HepG2 (cell line): ENCODE measurements at regions not wholly inside any gene's neighbourhood (a gene's known extent, or its start where the extent isn't known, plus 50 kb on each side); places are given as distances from the start of the nearest gene placed in this dataset.
A peak's percentile ranks its signal among the peaks of the same experiment; 100 is the strongest.

Source experiments
- ATAC-seq: fragments of 200-7000 bp; cut with Tn5 transposase; 3 replicates; pipeline ENCODE4 v1.9.1; 2020; ENCODE audit warnings: mild to moderate bottlenecking, moderate library complexity
- BruUV-seq: library from RNA; stranded (reverse); fragments of 400-500 nt; replicated peaks from 2 replicates; lab custom pipeline; 2021; lab: Mats Ljungman, UMichigan
- CTCF ChIA-PET: fragments of 300-600 bp; formaldehyde crosslinking; extraction: SDS; loops from one replicate; lab custom pipeline; 2021; ENCODE audit warnings: low total read pairs, inconsistent platforms, low intra/inter-chr PET ratio; lab: Yijun Ruan, JAX
- POLR2A ChIA-PET: fragments of 350-600 bp; sonication (Branson Sonifier 250); formaldehyde crosslinking; loops from one replicate; lab custom pipeline; 2020; ENCODE audit warnings: antibody characterized with exemption, inconsistent platforms; lab: Yijun Ruan, JAX
- DNase-seq: peaks from one replicate; pipeline ENCODE4 v3.0.0-alpha.2; 2015; ENCODE audit warnings: low spot score
- FAIRE-seq: peaks from 3 replicates; lab custom pipeline; 2011; peaks lifted over from hg19 to GRCh38; lab: Jason Lieb, UNC
- H2AFZ ChIP-seq: one replicate; pipeline ENCODE4 v1.6.1; 2011; ENCODE audit warnings: low read length, inconsistent platforms
- H3K27ac ChIP-seq: fragments of 300-600 bp; 3 replicates; pipeline ENCODE4 v1.8.0; 2011; ENCODE audit warnings: mixed run types, mild to moderate bottlenecking, mixed read lengths, low read length, inconsistent platforms; ENCODE audit not compliant: insufficient read depth; ENCODE audit errors: extremely low read length
- H3K27me3 ChIP-seq, 2 experiments: fragments of 200-600 bp in 1 of 2; 2 replicates in 1 of 2; 3 replicates in 1 of 2; pipeline versions ENCODE4 v1.6.0 to v1.8.0; 2011; ENCODE audit warnings: low read length in 2 of 2, mild to moderate bottlenecking in 2 of 2, moderate library complexity in 2 of 2, inconsistent platforms in 1 of 2; ENCODE audit not compliant: insufficient read depth in 2 of 2, control insufficient read depth in 1 of 2
- H3K36me3 ChIP-seq, 2 experiments: fragments of 200-600 bp in 1 of 2; replicated peaks in 1 of 2; 2 replicates in 1 of 2; 3 replicates in 1 of 2; pipeline versions ENCODE4 v1.5.1 to v1.8.0; 2011; ENCODE audit warnings: low read length in 2 of 2, inconsistent platforms in 1 of 2; ENCODE audit not compliant: insufficient read depth in 2 of 2, control insufficient read depth in 1 of 2
- H3K4me1 ChIP-seq: 2 replicates; pipeline ENCODE4 v1.5.1; 2012; ENCODE audit warnings: low read length, inconsistent platforms; ENCODE audit not compliant: insufficient read depth
- H3K4me2 ChIP-seq: 2 replicates; pipeline ENCODE4 v1.6.0; 2011; ENCODE audit warnings: low read depth, low read length, inconsistent platforms
- H3K4me3 ChIP-seq, 3 experiments: fragments of 200-600 bp in 1 of 3; sonication (generic), shearing (Covaris generic) in 1 of 3; replicated peaks in 1 of 3; 2 replicates each; pipeline ENCODE4 v1.5.1; 2011 to 2016; ENCODE audit warnings: low read length in 3 of 3, inconsistent platforms in 2 of 3, low read depth in 2 of 3, mild to moderate bottlenecking in 2 of 3, control low read depth in 1 of 3, mixed read lengths in 1 of 3; ENCODE audit not compliant: insufficient read depth in 1 of 3
- H3K79me2 ChIP-seq: one replicate; pipeline ENCODE4 v1.6.1; 2011; ENCODE audit warnings: low read length, inconsistent platforms; ENCODE audit not compliant: insufficient read depth
- H3K9ac ChIP-seq: 2 replicates; pipeline ENCODE4 v1.6.0; 2011; ENCODE audit warnings: mild to moderate bottlenecking, low read depth, low read length, inconsistent platforms; ENCODE audit not compliant: insufficient read depth
- H3K9me3 ChIP-seq: 2 replicates; pipeline ENCODE4 v1.5.1; 2012; ENCODE audit warnings: mild to moderate bottlenecking, low read length
- H4K20me1 ChIP-seq: 2 replicates; pipeline ENCODE4 v1.6.0; 2011; ENCODE audit warnings: inconsistent platforms, mild to moderate bottlenecking, low read length, moderate library complexity; ENCODE audit not compliant: insufficient read depth
- BCL6 ChIP-seq: IDR thresholded peaks from 2 replicates; pipeline ENCODE4 v1.6.1; 2016; ENCODE audit warnings: missing genetic modification reagents, missing compliant biosample characterization
- ETV5 ChIP-seq: IDR thresholded peaks from 2 replicates; pipeline ENCODE4 v1.6.1; 2018; ENCODE audit warnings: missing biosample characterization, missing genetic modification reagents, inconsistent platforms, borderline replicate concordance
- HNRNPLL ChIP-seq: fragments of 200-400 bp; formaldehyde crosslinking; IDR thresholded peaks from 2 replicates; pipeline ENCODE4 v1.6.1; 2017; ENCODE audit warnings: mild to moderate bottlenecking, low read depth, low read length; ENCODE audit not compliant: poor library complexity, severe bottlenecking
- HOXA5 ChIP-seq: sonication (generic); formaldehyde crosslinking; IDR thresholded peaks from 2 replicates; pipeline ENCODE4 v1.4.0; 2020; ENCODE audit warnings: missing genetic modification reagents
- MEIS2 ChIP-seq: sonication (generic); formaldehyde crosslinking; IDR thresholded peaks from 2 replicates; pipeline ENCODE4 v1.9.0; 2021; ENCODE audit warnings: mild to moderate bottlenecking, missing genetic modification reagents
- MXI1 ChIP-seq: IDR thresholded peaks from 3 replicates; pipeline ENCODE4 v1.6.1; 2012; ENCODE audit warnings: low read depth, low read length, inconsistent platforms, borderline replicate concordance
- RELA ChIP-seq: sonication (generic); formaldehyde crosslinking; IDR thresholded peaks from 2 replicates; pipeline ENCODE4 v1.4.0; 2020; ENCODE audit warnings: missing genetic modification reagents
- SOX13 ChIP-seq, 3 experiments: fragments of 450-650 bp in 1 of 3; sonication (generic) in 1 of 3; formaldehyde crosslinking in 1 of 3; IDR thresholded peaks in 2 of 3; conservative IDR thresholded peaks in 1 of 3; 2 replicates each; pipeline versions ENCODE4 v1.5.0 to v1.6.1; 2016 to 2020; ENCODE audit warnings: antibody characterized with exemption in 1 of 3, mild to moderate bottlenecking in 1 of 3, missing compliant biosample characterization in 1 of 3, missing genetic modification reagents in 1 of 3, moderate library complexity in 1 of 3
- SOX5 ChIP-seq: IDR thresholded peaks from 2 replicates; pipeline ENCODE4 v1.6.1; 2016; ENCODE audit warnings: borderline replicate concordance
- SPEN ChIP-seq: sonication (generic); formaldehyde crosslinking; IDR thresholded peaks from 2 replicates; pipeline ENCODE4 v1.5.1; 2020; ENCODE audit warnings: low read depth, mild to moderate bottlenecking, missing genetic modification reagents
- TBL1XR1 ChIP-seq: fragments of 150-350 bp; IDR thresholded peaks from 2 replicates; pipeline ENCODE4 v1.6.1; 2014; ENCODE audit warnings: borderline replicate concordance, low read length; ENCODE audit not compliant: partially characterized antibody
- ZNF292 ChIP-seq: sonication (generic); formaldehyde crosslinking; IDR thresholded peaks from 2 replicates; pipeline ENCODE4 v1.8.1; 2022; ENCODE audit warnings: mild to moderate bottlenecking, low read depth, missing genetic modification reagents, borderline replicate concordance
- ZNF354B ChIP-seq: sonication (generic); formaldehyde crosslinking; IDR thresholded peaks from 2 replicates; pipeline ENCODE4 v1.8.0; 2022; ENCODE audit warnings: mild to moderate bottlenecking, missing genetic modification reagents
- ZNF547 ChIP-seq: sonication (generic); formaldehyde crosslinking; IDR thresholded peaks from 2 replicates; pipeline ENCODE4 v1.5.1; 2020; ENCODE audit warnings: mild to moderate bottlenecking, missing genetic modification reagents
- WGBS: methylation state at CpG from one replicate; pipeline ENCODE4 v1.1.6; 2017; ENCODE audit warnings: low lambda C conversion rate; 5-methylcytosine and 5-hydroxymethylcytosine counted together
- in situ Hi-C: cut with HindIII; loops from 2 replicates; pipeline ENCODE4 v1.10.0; 2017; ENCODE audit warnings: low pct_unique_long_range_greater_than_20kb; ENCODE audit not compliant: extremely low pct_ligation_motif_present
- intact Hi-C: fragments of 100-400 bp; cut with micrococcal nuclease; formaldehyde crosslinking; loops from one replicate; pipeline ENCODE4 v1.10.0; 2022; ENCODE audit not compliant: unreplicated experiment
- TF ChIP-seq, protein P1 (sequence below): IDR thresholded peaks from 2 replicates; pipeline ENCODE4 v1.6.1; 2016; ENCODE audit warnings: low read depth, borderline replicate concordance
- TF ChIP-seq, protein P2 (sequence below): sonication (generic); formaldehyde crosslinking; IDR thresholded peaks from 2 replicates; pipeline ENCODE4 v1.4.0; 2020; ENCODE audit warnings: mild to moderate bottlenecking, missing genetic modification reagents
- TF ChIP-seq, protein P3 (sequence below): sonication (generic); formaldehyde crosslinking; IDR thresholded peaks from 2 replicates; pipeline ENCODE4 v1.8.0; 2022; ENCODE audit warnings: missing genetic modification reagents, mild to moderate bottlenecking, inconsistent platforms, borderline replicate concordance
- TF ChIP-seq, protein P4 (sequence below): sonication (generic); formaldehyde crosslinking; IDR thresholded peaks from 2 replicates; pipeline ENCODE4; 2020; ENCODE audit warnings: missing genetic modification reagents, mild to moderate bottlenecking, borderline replicate concordance

DNA sequence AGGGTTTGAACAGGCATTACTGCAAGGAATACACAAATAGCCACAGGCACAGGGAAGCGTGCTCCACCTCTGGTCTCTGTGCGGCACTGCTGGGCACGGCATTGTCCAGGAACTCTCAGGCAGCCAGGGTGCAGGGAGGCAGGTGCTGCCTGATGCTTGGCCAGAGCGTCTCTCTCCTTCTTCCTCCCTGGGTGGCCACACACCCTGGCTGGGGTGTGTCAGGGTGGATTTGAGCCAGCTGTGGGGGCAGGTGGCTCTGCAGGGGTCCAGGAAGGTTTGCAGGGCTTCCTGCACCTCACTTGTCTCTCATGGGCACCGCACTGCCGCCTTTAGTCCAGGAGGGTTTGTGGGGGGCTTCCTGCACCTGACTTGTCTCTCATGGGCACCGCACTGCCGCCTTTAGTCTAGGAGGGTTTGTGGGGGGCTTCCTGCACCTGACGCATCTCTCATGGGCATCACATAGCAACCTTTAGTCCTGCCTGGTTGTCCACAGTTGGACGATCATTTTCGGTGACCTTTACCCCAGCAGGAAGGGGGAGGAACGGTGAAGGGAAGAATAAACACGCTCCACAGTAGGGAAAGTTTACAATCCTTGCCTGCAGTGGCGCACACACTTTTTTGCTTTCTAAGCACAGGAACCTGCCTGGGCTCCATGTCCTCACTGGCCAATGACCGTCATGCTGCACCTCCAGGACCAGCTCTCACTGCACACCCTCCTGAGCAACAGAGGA lies 332.9 kb downstream of the EIPR1 start:
- H3K4me2 ChIP-seq = peak overlapping the region; percentile 46
- H3K9ac ChIP-seq = no peak overlapping the region
- ATAC-seq (peak; percentile 88), DNase-seq (peak; percentile 58), FAIRE-seq (peak; percentile 98)
- CTCF ChIA-PET = no interaction called here
- no peaks in the 10 kb centered on the region for H3K79me2 ChIP-seq
- H3K36me3 ChIP-seq = no peaks in the 10 kb centered on the region
- in situ Hi-C loops = no loop called here
- H4K20me1 ChIP-seq = no peaks in the 10 kb centered on the region
- POLR2A ChIA-PET = no interaction called here
- BruUV-seq = no TSS peak
- 0 out of 6 replicates have a peak overlapping the region, but pooled peaks of 1 of the 3 experiments have one; percentile 4 for H3K4me3 ChIP-seq
- intact Hi-C loops = no loop called here
- peaks cover 3 to 30% of the 10 kb centered on the region in 2 experiments; a peak in 4 of 5 replicates for H3K27me3 ChIP-seq
- H2AFZ ChIP-seq = no peak overlapping the region
- peaks cover 24% of the 10 kb centered on the region for H3K4me1 ChIP-seq
- no peaks in the 10 kb centered on the region for H3K9me3 ChIP-seq
- 21% methylated on average over 13 of the region's 15 CpGs for WGBS
- H3K27ac ChIP-seq = no peak overlapping the region
- peak; percentile 99 for TF ChIP-seq BCL6
- TF ChIP-seq HOXA5 = no peak
- TF ChIP-seq ZNF292 = peak; percentile 75; the same call in 1 of the 2 replicates
- TF ChIP-seq HNRNPLL = peak; percentile 22
- TF ChIP-seq, protein P1, sequence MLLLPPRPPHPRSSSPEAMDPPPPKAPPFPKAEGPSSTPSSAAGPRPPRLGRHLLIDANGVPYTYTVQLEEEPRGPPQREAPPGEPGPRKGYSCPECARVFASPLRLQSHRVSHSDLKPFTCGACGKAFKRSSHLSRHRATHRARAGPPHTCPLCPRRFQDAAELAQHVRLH (CRISPR knock-in tag) = peak; percentile 83; the same call in 1 of the 2 replicates
- TF ChIP-seq ETV5 (CRISPR knock-in tag) = peak; percentile 64; the same call in 1 of the 2 replicates
- no peak for TF ChIP-seq ZNF547 (CRISPR knock-in tag)
- TF ChIP-seq, protein P2, sequence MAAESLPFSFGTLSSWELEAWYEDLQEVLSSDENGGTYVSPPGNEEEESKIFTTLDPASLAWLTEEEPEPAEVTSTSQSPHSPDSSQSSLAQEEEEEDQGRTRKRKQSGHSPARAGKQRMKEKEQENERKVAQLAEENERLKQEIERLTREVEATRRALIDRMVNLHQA (CRISPR knock-in tag) = no peak
- 0 out of 2 replicates have a peak, but pooled peaks have one; percentile 21 for TF ChIP-seq SOX5 (CRISPR knock-in tag)
- TF ChIP-seq MEIS2 (CRISPR knock-in tag) = 0 out of 2 replicates have a peak, but pooled peaks have one; percentile 29
- TF ChIP-seq, protein P3, sequence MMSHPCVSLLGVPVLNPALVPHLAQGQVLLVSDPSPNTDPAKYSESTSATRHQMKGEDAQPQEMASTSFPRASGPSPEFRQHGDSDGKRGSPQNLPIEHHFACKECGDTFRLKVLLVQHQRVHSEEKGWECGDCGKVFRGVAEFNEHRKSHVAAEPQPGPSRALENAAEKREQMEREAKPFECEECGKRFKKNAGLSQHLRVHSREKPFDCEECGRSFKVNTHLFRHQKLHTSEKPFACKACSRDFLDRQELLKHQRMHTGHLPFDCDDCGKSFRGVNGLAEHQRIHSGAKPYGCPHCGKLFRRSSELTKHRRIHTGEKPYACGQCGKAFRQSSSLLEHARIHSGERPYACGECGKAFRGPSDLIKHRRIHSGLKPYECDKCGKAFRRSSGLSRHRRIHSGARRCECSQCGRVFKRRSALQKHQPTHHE (CRISPR knock-in tag) = no peak
- TF ChIP-seq SOX13 (IDR thresholded peaks at IDR 0.05) = no peak
- peak in 1 of 2 experiments; percentile 32; a peak in 1 of 4 replicates for TF ChIP-seq SOX13 (CRISPR knock-in tag; conservative IDR thresholded peaks at IDR 0.05 in 1 of 2, IDR thresholded peaks at IDR 0.05 in 1 of 2)
- TF ChIP-seq RELA = no peak
- TF ChIP-seq SPEN (CRISPR knock-in tag) = peak; percentile 17; the same call in 1 of the 2 replicates
- TF ChIP-seq MXI1 = peak; percentile 15; the same call in 1 of the 3 replicates
- peak; percentile 29 for TF ChIP-seq TBL1XR1
- TF ChIP-seq ZNF354B (CRISPR knock-in tag) = 0 out of 2 replicates have a peak, but pooled peaks have one; percentile 28
- TF ChIP-seq, protein P4, sequence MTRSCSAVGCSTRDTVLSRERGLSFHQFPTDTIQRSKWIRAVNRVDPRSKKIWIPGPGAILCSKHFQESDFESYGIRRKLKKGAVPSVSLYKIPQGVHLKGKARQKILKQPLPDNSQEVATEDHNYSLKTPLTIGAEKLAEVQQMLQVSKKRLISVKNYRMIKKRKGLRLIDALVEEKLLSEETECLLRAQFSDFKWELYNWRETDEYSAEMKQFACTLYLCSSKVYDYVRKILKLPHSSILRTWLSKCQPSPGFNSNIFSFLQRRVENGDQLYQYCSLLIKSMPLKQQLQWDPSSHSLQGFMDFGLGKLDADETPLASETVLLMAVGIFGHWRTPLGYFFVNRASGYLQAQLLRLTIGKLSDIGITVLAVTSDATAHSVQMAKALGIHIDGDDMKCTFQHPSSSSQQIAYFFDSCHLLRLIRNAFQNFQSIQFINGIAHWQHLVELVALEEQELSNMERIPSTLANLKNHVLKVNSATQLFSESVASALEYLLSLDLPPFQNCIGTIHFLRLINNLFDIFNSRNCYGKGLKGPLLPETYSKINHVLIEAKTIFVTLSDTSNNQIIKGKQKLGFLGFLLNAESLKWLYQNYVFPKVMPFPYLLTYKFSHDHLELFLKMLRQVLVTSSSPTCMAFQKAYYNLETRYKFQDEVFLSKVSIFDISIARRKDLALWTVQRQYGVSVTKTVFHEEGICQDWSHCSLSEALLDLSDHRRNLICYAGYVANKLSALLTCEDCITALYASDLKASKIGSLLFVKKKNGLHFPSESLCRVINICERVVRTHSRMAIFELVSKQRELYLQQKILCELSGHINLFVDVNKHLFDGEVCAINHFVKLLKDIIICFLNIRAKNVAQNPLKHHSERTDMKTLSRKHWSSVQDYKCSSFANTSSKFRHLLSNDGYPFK (CRISPR knock-in tag) = no peak
